HEK293T (cell line): ENCODE measurements at regions not wholly inside any gene's neighbourhood (a gene's known extent, or its start where the extent isn't known, plus 50 kb on each side); places are given as distances from the start of the nearest gene placed in this dataset.

Source experiments
- CTCF ChIA-PET: fragments of 350-600 bp; formaldehyde crosslinking; extraction: SDS; loops from one replicate; lab custom pipeline; 2021; ENCODE audit warnings: antibody characterized with exemption, inconsistent platforms; lab: Yijun Ruan, JAX
- POLR2A ChIA-PET: fragments of 350-600 bp; formaldehyde crosslinking; extraction: SDS; loops from one replicate; lab custom pipeline; 2020; ENCODE audit warnings: antibody characterized with exemption, inconsistent platforms; lab: Yijun Ruan, JAX
- DNase-seq: peaks from one replicate; pipeline ENCODE4 v3.0.0; 2012; ENCODE audit warnings: mixed read lengths; ENCODE audit errors: extremely low spot score
- ARNT ChIP-seq: fragments of 450-650 bp; IDR thresholded peaks from 2 replicates; pipeline ENCODE4 v1.6.1; 2017; ENCODE audit warnings: mild to moderate bottlenecking
- BHLHE40 ChIP-seq: fragments of 450-650 bp; IDR thresholded peaks from 2 replicates; pipeline ENCODE4 v1.6.1; 2016; ENCODE audit warnings: mild to moderate bottlenecking, moderate library complexity, borderline replicate concordance
- CTBP1 ChIP-seq: fragments of 450-650 bp; IDR thresholded peaks from 2 replicates; pipeline ENCODE4 v1.6.1; 2016; ENCODE audit warnings: borderline replicate concordance
- ELF4 ChIP-seq: fragments of 450-650 bp; IDR thresholded peaks from 2 replicates; pipeline ENCODE4 v1.6.1; 2017; ENCODE audit warnings: antibody characterized with exemption
- FOXA1 ChIP-seq: fragments of 450-650 bp; IDR thresholded peaks from 2 replicates; pipeline ENCODE4 v1.6.1; 2016; ENCODE audit warnings: mild to moderate bottlenecking
- FOXK2 ChIP-seq: fragments of 450-650 bp; IDR thresholded peaks from 2 replicates; pipeline ENCODE4 v1.6.1; 2016; ENCODE audit warnings: mild to moderate bottlenecking
- FOXM1 ChIP-seq: fragments of 450-650 bp; IDR thresholded peaks from 2 replicates; pipeline ENCODE4 v1.6.1; 2017; ENCODE audit warnings: mild to moderate bottlenecking, borderline replicate concordance
- HDGF ChIP-seq: fragments of 450-650 bp; IDR thresholded peaks from 2 replicates; pipeline ENCODE4 v1.6.1; 2017; ENCODE audit warnings: antibody characterized with exemption, borderline replicate concordance
- L3MBTL2 ChIP-seq: fragments of 450-650 bp; conservative IDR thresholded peaks from 2 replicates; pipeline ENCODE4 v1.6.1; 2016; ENCODE audit warnings: mild to moderate bottlenecking
- LEF1 ChIP-seq: fragments of 450-650 bp; IDR thresholded peaks from 2 replicates; pipeline ENCODE4 v1.6.1; 2017; ENCODE audit warnings: mild to moderate bottlenecking, borderline replicate concordance
- NFRKB ChIP-seq: fragments of 450-650 bp; IDR thresholded peaks from 2 replicates; pipeline ENCODE4 v1.6.1; 2016; ENCODE audit warnings: mild to moderate bottlenecking, moderate library complexity
- SP1 ChIP-seq: fragments of 450-650 bp; IDR thresholded peaks from 2 replicates; pipeline ENCODE4 v1.6.1; 2017
- SUZ12 ChIP-seq: fragments of 450-650 bp; IDR thresholded peaks from 2 replicates; pipeline ENCODE4 v1.6.1; 2016; ENCODE audit warnings: mild to moderate bottlenecking
- TARDBP ChIP-seq: fragments of 450-650 bp; IDR thresholded peaks from 2 replicates; pipeline ENCODE4 v1.6.1; 2016
- ZNF384 ChIP-seq: fragments of 450-650 bp; IDR thresholded peaks from 2 replicates; pipeline ENCODE4 v1.6.1; 2016
- TF ChIP-seq, protein P1 (sequence below): fragments of 450-650 bp; IDR thresholded peaks from 2 replicates; pipeline ENCODE4 v1.6.1; 2016

DNA sequence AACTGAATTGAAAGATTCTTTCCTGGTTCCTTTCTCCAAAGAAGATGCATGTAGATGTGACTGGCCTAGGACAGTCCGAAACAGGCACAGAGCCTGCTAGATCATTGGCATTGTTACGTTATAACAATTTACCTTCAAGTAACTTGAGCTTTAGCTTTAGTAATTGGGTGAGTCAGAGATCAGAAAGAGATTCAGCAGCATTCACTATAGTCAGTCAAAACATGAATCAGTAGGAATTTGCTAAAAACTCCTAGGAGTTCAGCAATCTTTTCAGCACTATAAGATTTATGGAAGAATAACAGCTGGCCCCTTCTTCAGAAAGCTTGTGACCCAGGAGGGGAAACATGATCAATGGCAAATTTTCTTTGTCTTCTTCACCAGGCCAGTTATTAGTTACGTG lies 281.7 kb upstream of the PRDM1 start:
- DNase-seq, result no peak
- POLR2A ChIA-PET, result no interaction called here
- CTCF ChIA-PET, result no interaction called here
- TF ChIP-seq FOXM1, result no peak
- TF ChIP-seq L3MBTL2, result no peak
- no peak for TF ChIP-seq TARDBP
- TF ChIP-seq, protein P1, sequence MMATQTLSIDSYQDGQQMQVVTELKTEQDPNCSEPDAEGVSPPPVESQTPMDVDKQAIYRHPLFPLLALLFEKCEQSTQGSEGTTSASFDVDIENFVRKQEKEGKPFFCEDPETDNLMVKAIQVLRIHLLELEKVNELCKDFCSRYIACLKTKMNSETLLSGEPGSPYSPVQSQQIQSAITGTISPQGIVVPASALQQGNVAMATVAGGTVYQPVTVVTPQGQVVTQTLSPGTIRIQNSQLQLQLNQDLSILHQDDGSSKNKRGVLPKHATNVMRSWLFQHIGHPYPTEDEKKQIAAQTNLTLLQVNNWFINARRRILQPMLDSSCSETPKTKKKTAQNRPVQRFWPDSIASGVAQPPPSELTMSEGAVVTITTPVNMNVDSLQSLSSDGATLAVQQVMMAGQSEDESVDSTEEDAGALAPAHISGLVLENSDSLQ, result no peak
- TF ChIP-seq ELF4, result no peak
- TF ChIP-seq BHLHE40, result no peak
- TF ChIP-seq NFRKB, result no peak
- no peak for TF ChIP-seq SP1
- TF ChIP-seq ARNT, result no peak
- no peak for TF ChIP-seq SUZ12
- TF ChIP-seq HDGF, result no peak

DNA sequence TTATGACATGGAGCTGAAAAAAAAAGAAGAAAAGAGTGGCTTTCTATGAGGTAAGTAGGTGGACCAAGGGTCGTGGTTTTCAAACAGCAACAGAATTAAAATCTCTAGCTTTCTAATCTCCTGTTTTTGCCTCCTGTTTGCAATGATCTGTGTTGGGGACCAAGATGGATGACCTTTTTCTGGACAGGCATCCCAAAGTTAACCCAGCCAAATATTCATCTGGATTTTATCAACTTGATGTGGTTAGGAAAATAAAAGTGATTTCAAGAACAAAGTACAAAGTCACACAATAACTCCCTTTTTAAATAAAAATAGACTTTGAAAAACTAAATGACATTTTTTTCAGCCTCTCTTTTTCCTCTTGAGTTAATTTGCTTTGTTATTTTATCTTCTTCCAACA lies 282.1 kb upstream of the PRDM1 start:
- ChIA-PET POLR2A (no interaction called here), CTCF (no interaction called here)
- TF ChIP-seq HDGF, result no peak
- no peak for TF ChIP-seq FOXM1
- TF ChIP-seq ELF4, result no peak
- no peak for TF ChIP-seq NFRKB
- TF ChIP-seq FOXK2, result no peak
- TF ChIP-seq BHLHE40, result no peak
- TF ChIP-seq, protein P1, result no peak
- TF ChIP-seq L3MBTL2, result no peak
- no peak for DNase-seq

DNA sequence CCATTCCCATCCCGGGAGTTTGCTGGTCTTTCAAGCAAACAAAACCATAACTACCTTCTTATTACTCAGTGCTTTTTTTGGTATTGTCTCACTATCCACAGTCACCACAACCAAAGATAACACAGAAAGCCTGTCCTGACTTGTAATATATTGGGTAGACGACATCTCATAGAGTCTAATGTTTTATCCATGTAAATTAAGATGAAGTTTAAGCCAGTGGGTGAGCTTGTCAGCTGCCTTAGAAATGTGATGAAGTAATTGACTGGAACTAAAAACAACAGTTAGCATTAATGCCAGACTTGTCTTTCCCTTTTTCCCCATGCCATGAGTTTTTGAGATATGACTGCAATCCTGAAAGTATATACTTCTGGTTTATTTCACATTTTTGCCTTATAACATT lies 282.7 kb upstream of the PRDM1 start:
- ChIA-PET POLR2A (no interaction called here), CTCF (interaction anchor here (0.6 kb wide), 1 partner anchor 8 kb away, joined by 5 read pairs; no protein-coding TSS in a partner anchor)
- DNase-seq, result no peak
- TF ChIP-seq ZNF384 (no peak), SUZ12 (no peak), NFRKB (no peak), TARDBP (no peak), L3MBTL2 (no peak), LEF1 (no peak), FOXM1 (no peak), FOXA1 (no peak), BHLHE40 (no peak), HDGF (no peak), ARNT (no peak), SP1 (no peak), FOXK2 (no peak), CTBP1 (no peak), ELF4 (no peak)
- TF ChIP-seq, protein P1, result no peak

- ChIA-PET CTCF (no interaction called here), POLR2A (no interaction called here)
- DNase-seq, result no peak
- no peak for TF ChIP-seq LEF1
- no peak for TF ChIP-seq SUZ12
- TF ChIP-seq SP1, result no peak
- TF ChIP-seq L3MBTL2, result no peak
- no peak for TF ChIP-seq CTBP1
- TF ChIP-seq FOXM1, result no peak
- no peak for TF ChIP-seq FOXA1
- no peak for TF ChIP-seq ARNT
- TF ChIP-seq BHLHE40, result no peak
- TF ChIP-seq ZNF384, result no peak
- TF ChIP-seq, protein P1, result no peak
- TF ChIP-seq NFRKB, result no peak
- TF ChIP-seq FOXK2, result no peak
- no peak for TF ChIP-seq TARDBP
- TF ChIP-seq ELF4, result no peak
- TF ChIP-seq HDGF, result no peak
Measured at GRCh38 chr6:105802703-105803102, 283.4 kb upstream of the PRDM1 start.

DNA sequence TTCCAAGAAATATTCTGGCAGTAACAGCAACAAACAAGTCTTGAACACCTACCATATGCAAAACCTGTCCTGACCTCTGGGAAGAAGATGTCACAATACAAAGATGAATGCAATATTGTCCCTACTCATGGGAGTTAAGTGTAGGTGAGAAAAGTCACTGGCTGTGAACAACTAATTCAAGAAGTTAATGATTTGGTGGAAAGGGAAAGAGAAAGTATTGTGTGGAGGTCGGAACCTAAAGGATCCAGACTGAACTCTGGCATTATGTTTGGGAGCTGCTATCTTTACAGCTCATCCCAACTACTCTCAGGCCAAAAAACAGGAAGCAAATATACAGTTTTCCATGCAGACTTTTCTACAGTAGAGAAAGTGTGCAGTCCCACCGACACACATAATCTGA lies 285.3 kb upstream of the PRDM1 start:
- TF ChIP-seq, protein P1, result no peak
- POLR2A ChIA-PET, result no interaction called here
- DNase-seq, result no peak
- CTCF ChIA-PET, result no interaction called here

DNA sequence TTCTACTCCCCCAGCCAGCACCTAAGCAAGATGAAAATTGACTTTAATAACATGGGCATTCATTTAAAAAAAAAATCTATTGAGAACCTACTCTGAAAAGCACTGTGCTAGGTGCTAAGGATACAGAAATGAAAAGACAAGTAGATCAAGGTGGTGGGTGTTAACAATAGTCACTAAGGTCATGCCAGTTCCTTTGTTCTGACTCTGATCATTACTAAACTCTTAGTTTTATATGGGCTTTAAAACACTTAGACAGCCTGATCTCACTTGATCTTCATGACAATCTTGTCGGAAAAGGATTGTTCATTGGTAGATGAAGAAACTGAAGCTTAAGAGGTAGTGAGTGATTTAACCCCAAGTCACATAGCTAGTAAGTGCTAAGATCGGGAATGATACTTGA lies 285.7 kb upstream of the PRDM1 start:
- DNase-seq, result no peak
- POLR2A ChIA-PET, result no interaction called here
- CTCF ChIA-PET, result no interaction called here
- TF ChIP-seq FOXK2 (no peak), SP1 (no peak), HDGF (no peak), BHLHE40 (no peak), CTBP1 (no peak), ZNF384 (no peak), NFRKB (no peak), ARNT (no peak), LEF1 (no peak), ELF4 (no peak), TARDBP (no peak), SUZ12 (no peak), FOXA1 (no peak), FOXM1 (no peak)
- TF ChIP-seq, protein P1, result no peak
